GM06990 (cell line): ENCODE measurements at regions not wholly inside any gene's neighbourhood (a gene's known extent, or its start where the extent isn't known, plus 50 kb on each side); places are given as distances from the start of the nearest gene placed in this dataset.

Source experiments
- DNase-seq: peaks from one replicate; pipeline ENCODE4 v3.0.0-alpha.2; 2011; ENCODE audit not compliant: insufficient read length; ENCODE audit errors: extremely low read depth
- H3K27me3 ChIP-seq: replicated peaks from 2 replicates; pipeline ENCODE4 v1.6.0; 2011; ENCODE audit warnings: low read length; ENCODE audit not compliant: control insufficient read depth, insufficient read depth
- H3K36me3 ChIP-seq: 2 replicates; pipeline ENCODE4 v1.5.1; 2011; ENCODE audit warnings: low read length; ENCODE audit not compliant: control insufficient read depth, insufficient read depth
- H3K4me3 ChIP-seq: replicated peaks from 2 replicates; pipeline ENCODE4 v1.5.1; 2011; ENCODE audit warnings: low read depth, mild to moderate bottlenecking, control low read depth, low read length
- TF ChIP-seq, protein P1 (sequence below): IDR thresholded peaks from 2 replicates; pipeline ENCODE4 v1.5.1; 2011; ENCODE audit warnings: low read length, control low read depth, mild to moderate bottlenecking, inconsistent platforms; ENCODE audit not compliant: insufficient read depth, poor library complexity, severe bottlenecking

DNA sequence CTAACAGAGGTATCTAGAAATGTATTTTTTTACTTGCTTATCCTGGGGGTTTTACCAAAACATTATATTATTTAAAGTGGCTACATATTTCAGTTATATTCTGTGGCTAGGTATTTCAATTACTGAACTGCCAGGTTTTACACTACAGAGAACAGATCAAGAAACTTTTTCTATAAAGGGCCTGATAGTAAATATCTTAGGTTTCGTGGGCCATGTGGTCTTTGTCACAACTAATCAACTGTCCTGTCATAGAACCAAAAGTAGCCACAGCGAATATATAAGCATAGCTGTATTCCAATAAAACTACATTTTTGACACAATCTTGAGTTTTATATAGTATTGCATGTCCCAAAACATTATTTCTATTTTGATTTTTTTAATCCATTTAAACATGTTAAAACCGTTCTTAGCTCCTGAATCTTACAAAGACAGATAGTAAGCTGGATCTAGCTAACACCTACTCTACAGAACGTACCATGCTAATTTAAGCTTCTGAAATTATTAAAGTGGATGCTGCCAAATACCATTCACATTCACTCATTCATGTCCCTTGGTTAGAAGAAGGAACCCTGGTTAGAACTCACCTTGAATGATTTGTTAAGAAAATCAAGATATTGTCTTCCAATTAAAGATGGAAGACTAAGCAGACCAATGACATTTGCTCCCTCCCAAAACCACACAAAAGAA, 118.2 kb upstream of the TGFBR2 start:
- TF ChIP-seq, protein P1, sequence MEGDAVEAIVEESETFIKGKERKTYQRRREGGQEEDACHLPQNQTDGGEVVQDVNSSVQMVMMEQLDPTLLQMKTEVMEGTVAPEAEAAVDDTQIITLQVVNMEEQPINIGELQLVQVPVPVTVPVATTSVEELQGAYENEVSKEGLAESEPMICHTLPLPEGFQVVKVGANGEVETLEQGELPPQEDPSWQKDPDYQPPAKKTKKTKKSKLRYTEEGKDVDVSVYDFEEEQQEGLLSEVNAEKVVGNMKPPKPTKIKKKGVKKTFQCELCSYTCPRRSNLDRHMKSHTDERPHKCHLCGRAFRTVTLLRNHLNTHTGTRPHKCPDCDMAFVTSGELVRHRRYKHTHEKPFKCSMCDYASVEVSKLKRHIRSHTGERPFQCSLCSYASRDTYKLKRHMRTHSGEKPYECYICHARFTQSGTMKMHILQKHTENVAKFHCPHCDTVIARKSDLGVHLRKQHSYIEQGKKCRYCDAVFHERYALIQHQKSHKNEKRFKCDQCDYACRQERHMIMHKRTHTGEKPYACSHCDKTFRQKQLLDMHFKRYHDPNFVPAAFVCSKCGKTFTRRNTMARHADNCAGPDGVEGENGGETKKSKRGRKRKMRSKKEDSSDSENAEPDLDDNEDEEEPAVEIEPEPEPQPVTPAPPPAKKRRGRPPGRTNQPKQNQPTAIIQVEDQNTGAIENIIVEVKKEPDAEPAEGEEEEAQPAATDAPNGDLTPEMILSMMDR, result no peak
- Histone ChIP-seq H3K4me3 (no peak overlapping the region), H3K27me3 (no peaks in the 10 kb centered on the region), H3K36me3 (no peaks in the 10 kb centered on the region)
- DNase-seq, result no peak

GRCh38 chr3:30492322-30493192, 113.8 kb upstream of the TGFBR2 start:
- TF ChIP-seq, protein P1, result no peak
- no peak for DNase-seq
- Histone ChIP-seq H3K4me3 (no peak overlapping the region), H3K27me3 (no peaks in the 10 kb centered on the region), H3K36me3 (no peaks in the 10 kb centered on the region)

DNA sequence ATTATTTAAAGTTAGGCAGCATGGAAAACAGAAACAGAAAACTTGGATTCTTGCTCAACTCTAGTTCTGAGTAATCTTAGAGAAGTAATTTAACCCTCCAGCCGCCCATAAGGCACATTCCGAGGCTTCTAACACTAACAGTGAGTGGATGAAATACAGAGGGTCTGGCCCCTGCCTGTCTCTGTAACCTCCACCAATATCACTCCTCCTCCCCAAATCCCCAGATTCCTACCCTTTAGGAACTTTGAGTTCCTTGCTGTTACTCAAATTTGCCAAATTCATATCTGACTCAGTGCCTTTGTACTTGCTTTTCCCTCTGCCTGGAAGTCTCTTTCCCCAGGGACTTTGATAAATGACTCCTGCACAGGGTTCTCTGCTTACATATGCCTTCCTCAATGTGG, 112.5 kb upstream of the TGFBR2 start:
- H3K4me3 ChIP-seq, result no peak overlapping the region
- TF ChIP-seq, protein P1, result no peak
- H3K27me3 ChIP-seq, result no peaks in the 10 kb centered on the region
- no peaks in the 10 kb centered on the region for H3K36me3 ChIP-seq
- no peak for DNase-seq

DNA sequence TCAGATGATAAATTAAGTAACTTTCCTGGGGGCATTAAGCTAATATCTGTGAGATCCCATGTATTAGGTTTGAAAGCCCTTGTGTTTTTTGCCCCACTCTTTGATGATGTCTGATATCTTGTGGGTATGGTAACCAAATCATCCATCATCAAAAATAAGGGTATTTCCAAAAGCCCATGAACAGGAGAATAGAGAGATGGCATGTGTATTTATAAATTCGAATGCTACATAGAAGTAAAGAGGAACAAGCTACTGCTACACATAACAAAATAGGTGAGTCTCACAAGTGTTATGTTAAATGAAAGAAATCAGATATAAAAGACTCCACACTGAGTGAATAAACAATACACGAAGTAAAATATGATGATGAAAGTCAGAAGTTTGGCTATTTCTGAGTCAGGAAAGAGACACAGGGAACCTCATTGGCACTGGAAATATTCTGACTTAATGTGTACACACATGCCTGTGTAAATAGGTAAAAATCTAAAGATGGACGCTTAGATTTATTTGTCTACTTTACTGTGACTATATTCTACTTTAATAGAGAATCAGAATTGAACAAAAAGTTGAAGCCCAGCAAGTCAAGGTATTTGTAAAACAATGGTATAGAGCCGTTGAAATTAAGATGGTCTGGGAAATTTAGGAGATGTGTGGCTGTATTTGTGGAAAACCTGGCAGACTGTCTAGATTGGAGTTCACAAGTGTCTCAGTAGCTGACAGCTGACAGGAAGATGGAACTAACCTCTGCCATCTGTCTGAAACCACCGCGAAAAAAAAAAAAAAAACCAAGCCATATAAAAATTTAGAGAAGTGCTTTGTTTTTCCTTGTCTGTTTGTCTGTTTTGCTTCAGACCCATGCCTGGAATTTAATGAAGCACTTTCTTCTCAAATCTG, 111.0 kb upstream of the TGFBR2 start:
- H3K4me3 ChIP-seq, result no peak overlapping the region
- no peaks in the 10 kb centered on the region for H3K36me3 ChIP-seq
- TF ChIP-seq, protein P1, result no peak
- no peaks in the 10 kb centered on the region for H3K27me3 ChIP-seq
- no peak for DNase-seq

- TF ChIP-seq, protein P1, result no peak
- Histone ChIP-seq H3K4me3 (no peak overlapping the region), H3K27me3 (no peaks in the 10 kb centered on the region), H3K36me3 (no peaks in the 10 kb centered on the region)
- no peak for DNase-seq
Observed at GRCh38 chr3:30496066-30496966, 110.1 kb upstream of the TGFBR2 start.
